OCI-LY3 (cell line): ENCODE measurements at regions not wholly inside any gene's neighbourhood (a gene's known extent, or its start where the extent isn't known, plus 50 kb on each side); places are given as distances from the start of the nearest gene placed in this dataset.

Experiments
- H2AFZ ChIP-seq: fragments of 200-600, 300-600 bp; shearing (Covaris generic); 2 replicates; pipeline ENCODE4 v1.6.0; 2014; ENCODE audit warnings: antibody characterized with exemption, low read depth, low read length
- H3K27ac ChIP-seq: fragments of 200-600, 300-600 bp; sonication (generic); 2 replicates; pipeline ENCODE4 v1.5.1; 2014; ENCODE audit warnings: mild to moderate bottlenecking, low read length, moderate library complexity, mixed read lengths
- H3K27me3 ChIP-seq: fragments of 200-600, 300-600 bp; sonication (generic); 2 replicates; pipeline ENCODE4 v1.6.1; 2014; ENCODE audit warnings: low read depth, low read length, mixed read lengths
- H3K36me3 ChIP-seq: fragments of 200-600, 300-600 bp; sonication (generic); replicated peaks from 2 replicates; pipeline ENCODE3; 2014; ENCODE audit warnings: low read depth, low read length, mixed read lengths
- H3K4me1 ChIP-seq: fragments of 300-600, 200-600 bp; sonication (generic); 2 replicates; pipeline ENCODE4 v1.6.1; 2014; ENCODE audit warnings: low read length, mixed read lengths
- H3K4me2 ChIP-seq: fragments of 200-600, 300-600 bp; sonication (generic); 2 replicates; pipeline ENCODE4 v1.6.1; 2014; ENCODE audit warnings: low read length, mixed read lengths
- H3K4me3 ChIP-seq: fragments of 300-600, 200-600 bp; sonication (generic); 2 replicates; pipeline ENCODE4 v1.5.1; 2014; ENCODE audit warnings: antibody characterized with exemption, mild to moderate bottlenecking, low read length, moderate library complexity
- H3K79me2 ChIP-seq: fragments of 300-600, 200-600 bp; shearing (Covaris generic); 2 replicates; pipeline ENCODE4 v1.6.1; 2014; ENCODE audit warnings: mild to moderate bottlenecking, low read length, mixed read lengths
- H3K9ac ChIP-seq: fragments of 300-600, 200-600 bp; shearing (Covaris generic); 2 replicates; pipeline ENCODE4 v1.6.0; 2014; ENCODE audit warnings: mild to moderate bottlenecking, low read length, moderate library complexity
- H3K9me3 ChIP-seq: fragments of 200-600, 300-600 bp; shearing (Covaris generic); 2 replicates; pipeline ENCODE4 v1.6.1; 2014; ENCODE audit warnings: low read length, mixed read lengths; ENCODE audit not compliant: insufficient read depth
- H4K20me1 ChIP-seq: fragments of 200-600, 300-600 bp; sonication (generic); 2 replicates; pipeline ENCODE4 v1.6.1; 2016; ENCODE audit warnings: low read length, mixed read lengths; ENCODE audit not compliant: insufficient read depth
- EZH2phosphoT487 ChIP-seq: fragments of 200-600 bp; shearing (Covaris generic); IDR thresholded peaks from 2 replicates; pipeline ENCODE4 v1.6.1; 2018; ENCODE audit warnings: antibody characterized with exemption, mixed run types, low read depth
- TF ChIP-seq, protein P1 (sequence below): fragments of 200-600, 300-600 bp; sonication (generic); IDR thresholded peaks from 2 replicates; pipeline ENCODE4 v1.5.1; 2014; ENCODE audit warnings: antibody characterized with exemption, low read length, low read depth

DNA sequence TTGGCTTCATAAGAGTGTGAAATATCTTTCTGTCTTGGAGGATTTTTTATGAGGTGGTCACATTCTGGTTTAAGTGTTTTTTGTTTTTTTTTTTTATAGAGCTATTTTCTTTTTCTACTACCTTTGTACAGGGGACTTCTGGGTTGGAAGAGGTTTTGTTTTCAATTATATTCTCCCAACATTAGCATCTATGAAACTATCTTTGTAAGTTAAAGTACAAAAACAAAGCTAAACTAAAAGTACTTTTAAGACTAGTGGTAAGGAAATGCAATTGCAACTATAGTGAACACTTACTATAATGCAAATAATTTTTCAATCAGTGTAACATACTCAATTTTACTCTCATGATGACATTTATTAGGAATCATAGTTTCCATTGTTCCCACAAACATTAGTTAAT, 688.2 kb downstream of the SI start:
- Histone ChIP-seq H3K36me3 (no peaks in the 10 kb centered on the region), H3K4me1 (peaks cover 13% of the 10 kb centered on the region), H3K27me3 (no peaks in the 10 kb centered on the region), H2AFZ (no peak overlapping the region), H3K79me2 (no peaks in the 10 kb centered on the region), H3K27ac (no peak overlapping the region), H3K9ac (no peak overlapping the region), H3K9me3 (no peaks in the 10 kb centered on the region), H3K4me3 (no peak overlapping the region), H4K20me1 (no peaks in the 10 kb centered on the region), H3K4me2 (no peak overlapping the region)
- TF ChIP-seq, protein P1, sequence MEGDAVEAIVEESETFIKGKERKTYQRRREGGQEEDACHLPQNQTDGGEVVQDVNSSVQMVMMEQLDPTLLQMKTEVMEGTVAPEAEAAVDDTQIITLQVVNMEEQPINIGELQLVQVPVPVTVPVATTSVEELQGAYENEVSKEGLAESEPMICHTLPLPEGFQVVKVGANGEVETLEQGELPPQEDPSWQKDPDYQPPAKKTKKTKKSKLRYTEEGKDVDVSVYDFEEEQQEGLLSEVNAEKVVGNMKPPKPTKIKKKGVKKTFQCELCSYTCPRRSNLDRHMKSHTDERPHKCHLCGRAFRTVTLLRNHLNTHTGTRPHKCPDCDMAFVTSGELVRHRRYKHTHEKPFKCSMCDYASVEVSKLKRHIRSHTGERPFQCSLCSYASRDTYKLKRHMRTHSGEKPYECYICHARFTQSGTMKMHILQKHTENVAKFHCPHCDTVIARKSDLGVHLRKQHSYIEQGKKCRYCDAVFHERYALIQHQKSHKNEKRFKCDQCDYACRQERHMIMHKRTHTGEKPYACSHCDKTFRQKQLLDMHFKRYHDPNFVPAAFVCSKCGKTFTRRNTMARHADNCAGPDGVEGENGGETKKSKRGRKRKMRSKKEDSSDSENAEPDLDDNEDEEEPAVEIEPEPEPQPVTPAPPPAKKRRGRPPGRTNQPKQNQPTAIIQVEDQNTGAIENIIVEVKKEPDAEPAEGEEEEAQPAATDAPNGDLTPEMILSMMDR, result peak; percentile 23; the same call in 1 of the 2 replicates
- TF ChIP-seq EZH2phosphoT487, result no peak

DNA sequence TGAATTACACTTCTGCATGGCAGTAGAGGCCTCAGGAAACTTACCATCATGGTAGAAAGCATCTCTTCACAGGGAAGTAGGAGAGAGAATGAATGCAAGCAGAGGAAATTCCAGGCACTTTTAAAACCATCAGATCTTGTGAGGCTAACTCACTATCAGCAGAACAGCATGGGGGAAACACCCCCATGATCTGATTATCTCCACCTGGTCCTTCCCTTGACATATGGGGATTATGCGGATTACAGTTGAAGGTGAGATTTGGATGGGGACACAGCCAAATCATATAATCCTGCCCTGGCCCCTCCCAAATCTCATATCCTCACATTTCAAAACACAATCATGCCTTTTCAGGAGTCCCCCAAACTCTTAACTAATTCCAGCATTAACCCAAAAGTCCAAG, 691.1 kb downstream of the SI start:
- H3K4me3 ChIP-seq, result no peak overlapping the region

DNA sequence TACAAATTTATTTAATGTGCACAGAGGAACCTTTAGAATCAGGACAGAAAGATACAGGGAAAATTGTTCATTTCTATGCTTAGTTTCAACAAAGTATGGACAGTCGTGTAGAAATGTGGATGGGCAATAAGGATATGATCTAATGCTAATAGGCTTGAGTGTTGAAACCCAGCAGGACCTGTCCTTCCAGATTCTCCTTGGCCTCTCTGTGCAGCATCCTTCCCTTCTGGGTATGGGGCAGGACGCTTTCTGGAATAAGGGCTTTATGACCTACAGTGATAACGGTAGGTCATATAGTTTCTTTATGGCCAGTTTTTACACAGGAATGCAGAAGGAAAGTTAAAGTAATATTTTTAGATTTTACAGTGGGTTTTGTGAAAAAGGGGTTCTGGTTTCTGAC, 698.1 kb downstream of the SI start:
- no peaks in the 10 kb centered on the region for H3K27me3 ChIP-seq
- H3K9ac ChIP-seq, result no peak overlapping the region
- no peak overlapping the region for H3K4me3 ChIP-seq
- no peak overlapping the region for H3K4me2 ChIP-seq
- H3K4me1 ChIP-seq, result no peaks in the 10 kb centered on the region
- TF ChIP-seq, protein P1, result no peak
- no peak for TF ChIP-seq EZH2phosphoT487
- H3K27ac ChIP-seq, result no peak overlapping the region
- H3K36me3 ChIP-seq, result no peaks in the 10 kb centered on the region
- no peaks in the 10 kb centered on the region for H3K79me2 ChIP-seq
- no peaks in the 10 kb centered on the region for H3K9me3 ChIP-seq
- no peak overlapping the region for H2AFZ ChIP-seq
- no peaks in the 10 kb centered on the region for H4K20me1 ChIP-seq

More for the DNA sequence above, 691.1 kb downstream of the SI start:
- H3K36me3 ChIP-seq, result no peaks in the 10 kb centered on the region
- no peak for TF ChIP-seq EZH2phosphoT487
- TF ChIP-seq, protein P1, result no peak
- H3K4me1 ChIP-seq, result no peaks in the 10 kb centered on the region
- H3K27me3 ChIP-seq, result no peaks in the 10 kb centered on the region
- H4K20me1 ChIP-seq, result no peaks in the 10 kb centered on the region
- H3K4me2 ChIP-seq, result no peak overlapping the region
- H2AFZ ChIP-seq, result no peak overlapping the region
- no peak overlapping the region for H3K9ac ChIP-seq
- no peaks in the 10 kb centered on the region for H3K9me3 ChIP-seq
- no peaks in the 10 kb centered on the region for H3K79me2 ChIP-seq
- no peak overlapping the region for H3K27ac ChIP-seq

DNA sequence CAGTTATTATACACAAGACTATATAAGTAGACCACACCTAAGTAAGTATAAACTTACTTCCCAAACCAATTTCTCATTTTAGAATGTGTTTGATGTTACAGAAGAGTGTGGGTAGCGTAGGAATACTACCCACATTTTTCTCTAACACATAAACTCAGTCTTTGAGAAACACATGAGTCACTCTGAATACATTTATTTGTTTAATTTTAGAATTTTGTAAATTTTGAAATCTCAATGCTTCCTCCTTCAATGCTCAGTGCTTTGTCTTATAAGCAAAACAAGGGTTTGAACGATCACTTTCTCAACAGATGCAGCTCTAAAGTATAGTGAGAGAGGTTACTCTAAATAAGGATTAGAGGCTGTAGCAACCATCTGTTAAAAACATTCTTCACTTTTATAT, 700.8 kb downstream of the SI start:
- Histone ChIP-seq H3K79me2 (no peaks in the 10 kb centered on the region), H3K4me2 (no peak overlapping the region), H2AFZ (no peak overlapping the region), H3K4me3 (no peak overlapping the region), H3K27me3 (no peaks in the 10 kb centered on the region), H4K20me1 (no peaks in the 10 kb centered on the region), H3K4me1 (no peaks in the 10 kb centered on the region), H3K9me3 (no peaks in the 10 kb centered on the region), H3K27ac (no peak overlapping the region), H3K36me3 (no peaks in the 10 kb centered on the region), H3K9ac (no peak overlapping the region)
- TF ChIP-seq, protein P1, result no peak
- TF ChIP-seq EZH2phosphoT487, result no peak
